PFSK-1 (cell line): ENCODE measurements at regions not wholly inside any gene's neighbourhood (a gene's known extent, or its start where the extent isn't known, plus 50 kb on each side); places are given as distances from the start of the nearest gene placed in this dataset.

ENCODE experiments used
- POLR2AphosphoS5 ChIP-seq: IDR thresholded peaks from 2 replicates; pipeline ENCODE4 v1.6.1; 2012; ENCODE audit warnings: low read depth, mild to moderate bottlenecking, control low read depth, low read length, moderate library complexity
- SIN3A ChIP-seq: IDR thresholded peaks from 2 replicates; pipeline ENCODE4 v1.6.1; 2012; ENCODE audit warnings: mild to moderate bottlenecking, low read length, moderate library complexity, borderline replicate concordance; ENCODE audit not compliant: insufficient read depth

DNA sequence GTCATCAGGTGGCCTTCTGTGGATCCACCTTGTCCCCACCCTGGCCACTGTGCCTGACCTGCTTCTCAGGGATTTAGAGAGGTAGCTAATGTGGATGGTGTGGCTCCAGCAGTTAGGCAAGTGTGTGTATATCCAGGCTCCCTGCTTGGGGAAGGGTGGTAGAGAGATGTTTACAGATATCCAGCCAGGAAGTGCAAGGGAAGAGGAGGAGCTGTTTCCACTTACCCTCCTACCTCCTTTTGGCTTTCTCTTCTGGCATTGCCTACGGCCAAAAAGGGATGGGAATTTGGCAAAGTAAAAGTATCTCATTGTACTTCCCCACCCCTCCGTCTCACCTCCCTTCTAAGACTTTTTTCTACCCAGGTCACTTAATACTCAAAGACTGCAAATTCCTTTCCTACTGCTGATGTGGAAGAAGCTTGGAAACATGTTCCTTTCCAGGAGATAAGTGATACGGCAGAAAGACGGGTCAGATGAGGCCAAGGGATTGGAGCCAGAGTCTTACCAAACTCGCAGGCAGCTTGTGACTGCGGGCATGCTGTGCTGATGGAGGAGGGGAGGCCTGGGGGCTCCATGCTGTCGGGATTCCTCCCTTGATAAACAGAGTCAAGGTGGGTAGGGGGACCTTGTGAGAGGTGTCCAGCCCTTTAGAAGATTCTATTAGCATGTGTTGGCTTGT lies 253.4 kb downstream of the PRL start:
- TF ChIP-seq SIN3A, result no peak
- no peak for TF ChIP-seq POLR2AphosphoS5
